NCI-H146 (cell line): ENCODE measurements at regions not wholly inside any gene's neighbourhood (a gene's known extent, or its start where the extent isn't known, plus 50 kb on each side); places are given as distances from the start of the nearest gene placed in this dataset.
"Not testable (repeated sequence)": the region's sequence is repeated elsewhere in the genome, so short reads cannot be mapped to it uniquely, and the experiment has no call there.

Experiments used
- DNase-seq: peaks from one replicate; lab custom pipeline; 2025; lab: John Stamatoyannopoulos, UW

- DNase-seq, result peak; percentile 97
Measured at GRCh38 chr5:71905834-71906711, 187.0 kb downstream of the CARTPT start.

- peak; percentile 63 for DNase-seq
Measured at GRCh38 chr5:71907001-71907588, 188.0 kb downstream of the CARTPT start.

GRCh38 chr5:71907608-71908145 is 188.6 kb downstream of the CARTPT start:
- DNase-seq, result peak; percentile 63

GRCh38 chr5:71910741-71911140 is 191.7 kb downstream of the CARTPT start:
- DNase-seq, result no peak

GRCh38 chr5:71912021-71912420 is 192.9 kb downstream of the CARTPT start:
- DNase-seq, result no peak

- DNase-seq, result no peak
Measured at GRCh38 chr5:71914281-71914680, 193.0 kb upstream of the MAP1B start.

GRCh38 chr5:71922584-71923106 is 184.6 kb upstream of the MAP1B start:
- DNase-seq, result peak; percentile 29

- DNase-seq, result no peak
Measured at GRCh38 chr5:71923755-71924154, 183.5 kb upstream of the MAP1B start.

GRCh38 chr5:71924325-71924724 is 182.9 kb upstream of the MAP1B start:
- DNase-seq, result no peak

GRCh38 chr5:71924980-71925379 is 182.3 kb upstream of the MAP1B start:
- peak; percentile 49 for DNase-seq

GRCh38 chr5:71925608-71926091 is 181.6 kb upstream of the MAP1B start:
- no peak for DNase-seq

GRCh38 chr5:71929003-71929402 is 178.3 kb upstream of the MAP1B start:
- no peak for DNase-seq

- DNase-seq, result not testable (repeated sequence)
Measured at GRCh38 chr5:71930554-71930953, 176.7 kb upstream of the MAP1B start.

GRCh38 chr5:71932131-71932654 is 175.1 kb upstream of the MAP1B start:
- DNase-seq, result no peak

- peak; percentile 84 for DNase-seq
Measured at GRCh38 chr5:71932655-71933338, 174.5 kb upstream of the MAP1B start.

GRCh38 chr5:71934322-71934721 is 173.0 kb upstream of the MAP1B start:
- DNase-seq, result no peak

- peak; percentile 95 for DNase-seq
Measured at GRCh38 chr5:71937921-71938698, 169.2 kb upstream of the MAP1B start.

- DNase-seq, result peak; percentile 99
Measured at GRCh38 chr5:71938895-71939294, 168.4 kb upstream of the MAP1B start.

GRCh38 chr5:71939452-71940230 is 167.6 kb upstream of the MAP1B start:
- peak; percentile 91 for DNase-seq

GRCh38 chr5:71943874-71944273 is 163.4 kb upstream of the MAP1B start:
- peak; percentile 63 for DNase-seq
